Naive thymus-derived CD4-positive, alpha-beta T cell (primary cell): ENCODE measurements at regions not wholly inside any gene's neighbourhood (a gene's known extent, or its start where the extent isn't known, plus 50 kb on each side); places are given as distances from the start of the nearest gene placed in this dataset.

Experiments used
- ATAC-seq: fragments of 150-1000 bp; cut with Tn5 transposase; 2 replicates; pipeline ENCODE4 v1.10.0; 2021; ENCODE audit warnings: mild to moderate bottlenecking, moderate library complexity
- CTCF ChIA-PET: fragments of 350-600 bp; sonication (Branson Sonifier 250); formaldehyde crosslinking; loops from one replicate; lab custom pipeline; 2021; ENCODE audit warnings: antibody characterized with exemption; lab: Charles Lee
- POLR2A ChIA-PET: fragments of 350-600 bp; sonication (Branson Sonifier 250); formaldehyde crosslinking; loops from one replicate; lab custom pipeline; 2021; ENCODE audit warnings: antibody characterized with exemption, inconsistent platforms; lab: Charles Lee
- DNase-seq, 9 donors: peaks; one replicate each; pipeline versions ENCODE4 v3.0.0 to v3.0.0-alpha.2; 2020 to 2022; ENCODE audit warnings: mixed read lengths in 1 of 9
- H3K27ac ChIP-seq: one replicate; pipeline ENCODE4 v1.7.0; 2013; ENCODE audit warnings: mild to moderate bottlenecking, low read depth, low read length, moderate library complexity
- H3K27me3 ChIP-seq, 2 donors: one replicate each; pipeline ENCODE4 v1.7.0; 2013; ENCODE audit warnings: low read length in 2 of 2, mild to moderate bottlenecking in 2 of 2, moderate library complexity in 2 of 2; ENCODE audit not compliant: control insufficient read depth in 2 of 2, insufficient read depth in 2 of 2
- H3K36me3 ChIP-seq, 3 experiments: 1 replicate in 2 of 3; 2 replicates in 1 of 3; pipeline ENCODE4 v1.7.0; 2013; ENCODE audit warnings: low read length in 3 of 3, mild to moderate bottlenecking in 3 of 3, moderate library complexity in 1 of 3; ENCODE audit not compliant: insufficient read depth in 3 of 3, control insufficient read depth in 2 of 3
- H3K4me1 ChIP-seq, 2 donors: one replicate each; pipeline ENCODE4 v1.7.0; 2013; ENCODE audit warnings: low read length in 2 of 2, mild to moderate bottlenecking in 2 of 2, moderate library complexity in 1 of 2; ENCODE audit not compliant: control insufficient read depth in 2 of 2, insufficient read depth in 2 of 2
- H3K4me3 ChIP-seq: 2 replicates; pipeline ENCODE4 v1.7.0; 2013; ENCODE audit warnings: mild to moderate bottlenecking, low read length
- H3K9me3 ChIP-seq, 3 experiments: 1 replicate in 2 of 3; 2 replicates in 1 of 3; pipeline ENCODE4 v1.7.0; 2013; ENCODE audit warnings: low read length in 3 of 3; ENCODE audit not compliant: control insufficient read depth in 2 of 3
- H3K27ac Mint-ChIP-seq, 9 donors: one replicate each; pipeline ENCODE4 v1.8.0; 2020 to 2022; ENCODE audit warnings: mixed read lengths in 9 of 9, mild to moderate bottlenecking in 8 of 9, moderate library complexity in 5 of 9, inconsistent platforms in 2 of 9
- H3K27me3 Mint-ChIP-seq, 5 donors: one replicate each; pipeline ENCODE4 v1.8.0; 2021 to 2022; ENCODE audit warnings: mixed read lengths in 5 of 5, mild to moderate bottlenecking in 1 of 5
- H3K36me3 Mint-ChIP-seq, 5 donors: one replicate each; pipeline ENCODE4 v1.8.0; 2020 to 2022; ENCODE audit warnings: mixed read lengths in 5 of 5, mild to moderate bottlenecking in 3 of 5, inconsistent platforms in 1 of 5
- H3K4me1 Mint-ChIP-seq, 7 donors: one replicate each; pipeline ENCODE4 v1.8.0; 2020 to 2022; ENCODE audit warnings: mixed read lengths in 7 of 7, mild to moderate bottlenecking in 3 of 7, inconsistent platforms in 1 of 7
- H3K4me3 Mint-ChIP-seq, 10 donors: one replicate each; pipeline ENCODE4 v1.8.0; 2020 to 2022; ENCODE audit warnings: mild to moderate bottlenecking in 10 of 10, mixed read lengths in 10 of 10, moderate library complexity in 6 of 10, inconsistent platforms in 2 of 10
- H3K9me3 Mint-ChIP-seq, 11 donors: one replicate each; pipeline ENCODE4 v1.8.0; 2020 to 2022; ENCODE audit warnings: mixed read lengths in 11 of 11, mild to moderate bottlenecking in 4 of 11, inconsistent platforms in 1 of 11, moderate library complexity in 1 of 11
- intact Hi-C, 2 donors: fragments of 100-400 bp; cut with micrococcal nuclease; formaldehyde crosslinking; loops; one replicate each; pipeline ENCODE4 v1.15.1; 2023

- intact Hi-C loops, result no loop called here
- H3K4me1 ChIP-seq, result no peaks in the 10 kb centered on the region
- no peak overlapping the region for H3K27ac ChIP-seq
- Mint-ChIP-seq H3K4me3 (no peak overlapping the region), H3K27ac (no peak overlapping the region), H3K27me3 (no peaks in the 10 kb centered on the region), H3K9me3 (peaks cover 0 to 4% (median 0%) of the 10 kb centered on the region in 11 donors), H3K36me3 (no peaks in the 10 kb centered on the region), H3K4me1 (no peaks in the 10 kb centered on the region)
- no peaks in the 10 kb centered on the region for H3K27me3 ChIP-seq
- no peak overlapping the region for H3K4me3 ChIP-seq
- no peak for ATAC-seq
- CTCF ChIA-PET, result no interaction called here
- POLR2A ChIA-PET, result no interaction called here
- H3K9me3 ChIP-seq, result no peaks in the 10 kb centered on the region
- H3K36me3 ChIP-seq, result no peaks in the 10 kb centered on the region
- no peak for DNase-seq
Observed at GRCh38 chr2:145055651-145056050, 535.7 kb upstream of the ZEB2 start.

GRCh38 chr2:145050134-145050533 is 530.2 kb upstream of the ZEB2 start:
- Mint-ChIP-seq H3K36me3 (no peaks in the 10 kb centered on the region), H3K27ac (no peak overlapping the region), H3K4me1 (no peaks in the 10 kb centered on the region), H3K9me3 (peaks cover 0 to 4% (median 0%) of the 10 kb centered on the region in 11 donors), H3K27me3 (no peaks in the 10 kb centered on the region), H3K4me3 (no peak overlapping the region)
- H3K36me3 ChIP-seq, result no peaks in the 10 kb centered on the region
- POLR2A ChIA-PET, result no interaction called here
- H3K4me3 ChIP-seq, result no peak overlapping the region
- no peaks in the 10 kb centered on the region for H3K4me1 ChIP-seq
- no peak overlapping the region for H3K27ac ChIP-seq
- no peak for DNase-seq
- no peaks in the 10 kb centered on the region for H3K9me3 ChIP-seq
- intact Hi-C loops, result no loop called here
- no peak for ATAC-seq
- no peaks in the 10 kb centered on the region for H3K27me3 ChIP-seq
- CTCF ChIA-PET, result no interaction called here

- H3K27me3 ChIP-seq, result no peaks in the 10 kb centered on the region
- no peaks in the 10 kb centered on the region for H3K4me1 Mint-ChIP-seq
- no peak for DNase-seq
- no peaks in the 10 kb centered on the region for H3K27me3 Mint-ChIP-seq
- no peak overlapping the region for H3K27ac Mint-ChIP-seq
- intact Hi-C loops, result no loop called here
- CTCF ChIA-PET, result no interaction called here
- peaks cover 0 to 1% (median 0%) of the 10 kb centered on the region in 11 donors for H3K9me3 Mint-ChIP-seq
- no peak for ATAC-seq
- no peak overlapping the region for H3K27ac ChIP-seq
- H3K36me3 Mint-ChIP-seq, result no peaks in the 10 kb centered on the region
- H3K4me1 ChIP-seq, result no peaks in the 10 kb centered on the region
- no peak overlapping the region for H3K4me3 Mint-ChIP-seq
- POLR2A ChIA-PET, result no interaction called here
- H3K36me3 ChIP-seq, result no peaks in the 10 kb centered on the region
- no peaks in the 10 kb centered on the region for H3K9me3 ChIP-seq
- no peak overlapping the region for H3K4me3 ChIP-seq
Observed at GRCh38 chr2:145049475-145049874, 529.6 kb upstream of the ZEB2 start.

- H3K27me3 Mint-ChIP-seq, result no peaks in the 10 kb centered on the region
Observed at GRCh38 chr2:145047554-145047953, 527.6 kb upstream of the ZEB2 start.

GRCh38 chr2:145044491-145044890 is 524.6 kb upstream of the ZEB2 start:
- Histone ChIP-seq H3K4me3 (no peak overlapping the region), H3K27me3 (no peaks in the 10 kb centered on the region), H3K9me3 (no peaks in the 10 kb centered on the region), H3K27ac (no peak overlapping the region), H3K36me3 (no peaks in the 10 kb centered on the region), H3K4me1 (no peaks in the 10 kb centered on the region)
- ChIA-PET CTCF (no interaction called here), POLR2A (no interaction called here)
- H3K27me3 Mint-ChIP-seq, result no peaks in the 10 kb centered on the region
- H3K27ac Mint-ChIP-seq, result no peak overlapping the region
- intact Hi-C loops, result no loop called here
- H3K36me3 Mint-ChIP-seq, result no peaks in the 10 kb centered on the region
- DNase-seq, result no peak
- no peak overlapping the region for H3K4me3 Mint-ChIP-seq
- no peak for ATAC-seq
- H3K9me3 Mint-ChIP-seq, result peaks cover 0 to 5% (median 0%) of the 10 kb centered on the region in 11 donors
- H3K4me1 Mint-ChIP-seq, result no peaks in the 10 kb centered on the region

More at GRCh38 chr2:145047554-145047953, 527.6 kb upstream of the ZEB2 start:
- H3K27ac Mint-ChIP-seq, result no peak overlapping the region
- H3K36me3 Mint-ChIP-seq, result no peaks in the 10 kb centered on the region
- DNase-seq, result no peak
- Histone ChIP-seq H3K27me3 (no peaks in the 10 kb centered on the region), H3K4me3 (no peak overlapping the region), H3K27ac (no peak overlapping the region), H3K36me3 (no peaks in the 10 kb centered on the region), H3K4me1 (no peaks in the 10 kb centered on the region), H3K9me3 (no peaks in the 10 kb centered on the region)
- H3K4me1 Mint-ChIP-seq, result no peaks in the 10 kb centered on the region
- H3K9me3 Mint-ChIP-seq, result no peaks in the 10 kb centered on the region
- no peak for ATAC-seq
- ChIA-PET CTCF (no interaction called here), POLR2A (no interaction called here)
- H3K4me3 Mint-ChIP-seq, result no peak overlapping the region
- intact Hi-C loops, result no loop called here

GRCh38 chr2:145043399-145043834 is 523.5 kb upstream of the ZEB2 start:
- Histone ChIP-seq H3K27me3 (no peaks in the 10 kb centered on the region), H3K9me3 (no peaks in the 10 kb centered on the region), H3K4me3 (no peak overlapping the region), H3K36me3 (no peaks in the 10 kb centered on the region), H3K4me1 (no peaks in the 10 kb centered on the region), H3K27ac (no peak overlapping the region)
- no peak for DNase-seq
- intact Hi-C loops, result no loop called here
- POLR2A ChIA-PET, result no interaction called here
- Mint-ChIP-seq H3K36me3 (no peaks in the 10 kb centered on the region), H3K4me3 (no peak overlapping the region), H3K9me3 (peaks cover 0 to 5% (median 0%) of the 10 kb centered on the region in 11 donors), H3K27me3 (no peaks in the 10 kb centered on the region), H3K4me1 (no peaks in the 10 kb centered on the region), H3K27ac (no peak overlapping the region)
- CTCF ChIA-PET, result no interaction called here
- no peak for ATAC-seq

- Histone ChIP-seq H3K4me1 (no peaks in the 10 kb centered on the region), H3K9me3 (no peaks in the 10 kb centered on the region), H3K4me3 (no peak overlapping the region), H3K27me3 (no peaks in the 10 kb centered on the region), H3K36me3 (no peaks in the 10 kb centered on the region), H3K27ac (no peak overlapping the region)
- no peak overlapping the region for H3K27ac Mint-ChIP-seq
- H3K27me3 Mint-ChIP-seq, result no peaks in the 10 kb centered on the region
- no peaks in the 10 kb centered on the region for H3K4me1 Mint-ChIP-seq
- H3K9me3 Mint-ChIP-seq, result peaks cover 0 to 5% (median 0%) of the 10 kb centered on the region in 11 donors
- ChIA-PET POLR2A (no interaction called here), CTCF (no interaction called here)
- H3K4me3 Mint-ChIP-seq, result no peak overlapping the region
- intact Hi-C loops, result no loop called here
- ATAC-seq (no peak), DNase-seq (no peak)
- no peaks in the 10 kb centered on the region for H3K36me3 Mint-ChIP-seq
Observed at GRCh38 chr2:145041706-145042105, 521.8 kb upstream of the ZEB2 start.
